Stomach (tissue), 8 donors: ENCODE measurements at regions not wholly inside any gene's neighbourhood (a gene's known extent, or its start where the extent isn't known, plus 50 kb on each side); places are given as distances from the start of the nearest gene placed in this dataset.

ENCODE experiments used
- DNase-seq, 2 donors: peaks; one replicate each; pipeline versions ENCODE4 v3.0.0 to v3.0.0-alpha.2; 2013 to 2019
- H3K27ac ChIP-seq, 5 donors: fragments of 200-600 bp in 4 of 5; sonication (generic) in 4 of 5; one replicate each; pipeline ENCODE4 v1.5.1; 2013 to 2019; ENCODE audit warnings: mild to moderate bottlenecking in 1 of 5, moderate library complexity in 1 of 5
- H3K27me3 ChIP-seq, 3 donors: fragments of 200-600 bp; sonication (generic); one replicate each; pipeline ENCODE4 v1.5.1; 2017 to 2019; ENCODE audit warnings: mixed run types in 1 of 3
- H3K36me3 ChIP-seq, 4 donors: fragments of 200-600 bp; sonication (generic); 1 replicate in 3 of 4; 2 replicates in 1 of 4; pipeline ENCODE4 v1.5.1; 2016 to 2019
- H3K4me1 ChIP-seq, 4 donors: fragments of 200-600 bp; sonication (generic); one replicate each; pipeline ENCODE4 v1.5.1; 2016 to 2019
- H3K4me3 ChIP-seq, 4 donors: fragments of 200-600 bp; sonication (generic) in 3 of 4; one replicate each; pipeline ENCODE4 v1.5.1; 2016 to 2019; ENCODE audit warnings: mild to moderate bottlenecking in 1 of 4
- H3K9me3 ChIP-seq, 4 donors: fragments of 200-600 bp; sonication (generic); one replicate each; pipeline ENCODE4 v1.5.1; 2016 to 2019
- EP300 ChIP-seq: sonication (generic); formaldehyde crosslinking; IDR thresholded peaks from one replicate; pipeline ENCODE4 v1.6.1; 2017; ENCODE audit warnings: antibody characterized with exemption
- POLR2A ChIP-seq, 4 donors: fragments of 450-650 bp; IDR thresholded peaks; one replicate each; pipeline ENCODE4 v1.6.1; 2016; ENCODE audit warnings: antibody characterized with exemption in 4 of 4, control low read depth in 2 of 4, mild to moderate bottlenecking in 1 of 4, moderate library complexity in 1 of 4
- POLR2AphosphoS5 ChIP-seq, 3 donors: sonication (generic); formaldehyde crosslinking; IDR thresholded peaks; one replicate each; pipeline ENCODE4 v1.6.1; 2016; ENCODE audit warnings: antibody characterized with exemption in 3 of 3
- WGBS, 5 donors: extraction: QIAGEN DNeasy Blood & Tissue Kit in 3 of 5; methylation state at CpG; one replicate each; pipeline versions ENCODE4 v1.1.5 to v1.1.7; 2013 to 2018; 5-methylcytosine and 5-hydroxymethylcytosine counted together
- intact Hi-C: fragments of 100-400 bp; cut with DNase I; formaldehyde crosslinking; loops from one replicate; pipeline ENCODE4 v1.15.1; 2023; ENCODE audit warnings: low total_unique reads
- TF ChIP-seq, protein P1 (sequence below), 7 experiments: fragments of 450-650 bp in 4 of 7; fragments of 200-600 bp in 3 of 7; sonication (generic) in 3 of 7; IDR thresholded peaks; one replicate each; pipeline ENCODE4 v1.5.1; 2016 to 2019; ENCODE audit warnings: antibody characterized with exemption in 7 of 7, control low read depth in 2 of 7, mild to moderate bottlenecking in 1 of 7
- donor health status: healthy with polysubstance abuse.
- donor health status: Bipolar disorder and iron deficiency.
- donor health status: healthy.

GRCh38 chr3:104711406-104711805 is 655.3 kb upstream of the ALCAM start:
- Histone ChIP-seq H3K36me3 (no peaks in the 10 kb centered on the region), H3K27me3 (no peaks in the 10 kb centered on the region), H3K27ac (no peak overlapping the region), H3K4me3 (no peak overlapping the region), H3K9me3 (no peaks in the 10 kb centered on the region), H3K4me1 (no peaks in the 10 kb centered on the region)
- no peak for TF ChIP-seq POLR2AphosphoS5 (IDR thresholded peaks at IDR 0.05)
- TF ChIP-seq POLR2A (IDR thresholded peaks at IDR 0.05) = no peak
- no peak for TF ChIP-seq EP300
- TF ChIP-seq, protein P1, sequence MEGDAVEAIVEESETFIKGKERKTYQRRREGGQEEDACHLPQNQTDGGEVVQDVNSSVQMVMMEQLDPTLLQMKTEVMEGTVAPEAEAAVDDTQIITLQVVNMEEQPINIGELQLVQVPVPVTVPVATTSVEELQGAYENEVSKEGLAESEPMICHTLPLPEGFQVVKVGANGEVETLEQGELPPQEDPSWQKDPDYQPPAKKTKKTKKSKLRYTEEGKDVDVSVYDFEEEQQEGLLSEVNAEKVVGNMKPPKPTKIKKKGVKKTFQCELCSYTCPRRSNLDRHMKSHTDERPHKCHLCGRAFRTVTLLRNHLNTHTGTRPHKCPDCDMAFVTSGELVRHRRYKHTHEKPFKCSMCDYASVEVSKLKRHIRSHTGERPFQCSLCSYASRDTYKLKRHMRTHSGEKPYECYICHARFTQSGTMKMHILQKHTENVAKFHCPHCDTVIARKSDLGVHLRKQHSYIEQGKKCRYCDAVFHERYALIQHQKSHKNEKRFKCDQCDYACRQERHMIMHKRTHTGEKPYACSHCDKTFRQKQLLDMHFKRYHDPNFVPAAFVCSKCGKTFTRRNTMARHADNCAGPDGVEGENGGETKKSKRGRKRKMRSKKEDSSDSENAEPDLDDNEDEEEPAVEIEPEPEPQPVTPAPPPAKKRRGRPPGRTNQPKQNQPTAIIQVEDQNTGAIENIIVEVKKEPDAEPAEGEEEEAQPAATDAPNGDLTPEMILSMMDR (IDR thresholded peaks at IDR 0.05) = no peak
- 57 to 63% (median 61%) methylated on average over 6 of the region's 6 CpGs for WGBS, 5 donors
- DNase-seq = no peak
- intact Hi-C loops = no loop called here

- TF ChIP-seq, protein P1 (IDR thresholded peaks at IDR 0.05) = no peak
- no peak for TF ChIP-seq POLR2A (IDR thresholded peaks at IDR 0.05)
- no peak for TF ChIP-seq POLR2AphosphoS5 (IDR thresholded peaks at IDR 0.05)
- TF ChIP-seq EP300 = no peak
- Histone ChIP-seq H3K36me3 (no peaks in the 10 kb centered on the region), H3K9me3 (no peaks in the 10 kb centered on the region), H3K27ac (no peak overlapping the region), H3K4me1 (no peaks in the 10 kb centered on the region), H3K27me3 (no peaks in the 10 kb centered on the region), H3K4me3 (no peak overlapping the region)
- intact Hi-C loops = no loop called here
- DNase-seq = no peak
- WGBS, 5 donors = 89 to 100% (median 96%) methylated on average over 1 of the region's 1 CpG
Observed at GRCh38 chr3:104715972-104716371, 650.7 kb upstream of the ALCAM start.

DNA sequence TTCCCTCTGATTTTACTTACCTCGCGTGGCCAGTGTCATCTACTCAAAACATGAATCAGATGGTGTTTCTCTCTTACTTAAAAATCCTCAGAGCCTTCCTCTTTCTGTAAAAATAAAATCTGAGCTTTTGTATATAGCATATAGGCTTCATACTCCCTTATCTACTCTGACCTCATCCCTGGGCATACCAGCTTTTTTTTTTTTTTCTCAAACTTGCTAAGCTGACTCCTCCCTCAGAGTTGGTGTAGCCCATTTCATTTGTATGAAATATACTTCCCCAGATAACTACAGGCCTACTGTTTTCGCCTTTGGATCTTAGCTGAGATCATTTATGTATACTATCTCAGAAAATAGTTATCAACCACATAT is 648.9 kb upstream of the ALCAM start:
- no peak for TF ChIP-seq POLR2AphosphoS5 (IDR thresholded peaks at IDR 0.05)
- TF ChIP-seq EP300 = no peak
- TF ChIP-seq, protein P1 (IDR thresholded peaks at IDR 0.05) = no peak
- TF ChIP-seq POLR2A (IDR thresholded peaks at IDR 0.05) = no peak
- Histone ChIP-seq H3K27ac (no peak overlapping the region), H3K4me1 (no peaks in the 10 kb centered on the region), H3K36me3 (no peaks in the 10 kb centered on the region), H3K9me3 (no peaks in the 10 kb centered on the region), H3K27me3 (no peaks in the 10 kb centered on the region), H3K4me3 (no peak overlapping the region)
- peak in 1 of 2 donors; percentile 4 for DNase-seq
- intact Hi-C loops = no loop called here
- 59 to 91% (median 84%) methylated on average over 3 of the region's 3 CpGs for WGBS, 5 donors

GRCh38 chr3:104723000-104723399 is 643.7 kb upstream of the ALCAM start:
- Histone ChIP-seq H3K4me1 (no peaks in the 10 kb centered on the region), H3K4me3 (no peak overlapping the region), H3K36me3 (no peaks in the 10 kb centered on the region), H3K9me3 (no peaks in the 10 kb centered on the region), H3K27me3 (no peaks in the 10 kb centered on the region), H3K27ac (no peak overlapping the region)
- DNase-seq = no peak
- intact Hi-C loops = no loop called here
- TF ChIP-seq, protein P1 (IDR thresholded peaks at IDR 0.05) = no peak
- TF ChIP-seq EP300 = no peak
- TF ChIP-seq POLR2A (IDR thresholded peaks at IDR 0.05) = no peak
- no peak for TF ChIP-seq POLR2AphosphoS5 (IDR thresholded peaks at IDR 0.05)
- 76 to 82% (median 79%) methylated on average over 4 of the region's 4 CpGs for WGBS, 5 donors
